Medulla oblongata (tissue), 1 donor: ENCODE measurements at regions not wholly inside any gene's neighbourhood (a gene's known extent, or its start where the extent isn't known, plus 50 kb on each side); places are given as distances from the start of the nearest gene placed in this dataset.

Experiments
- DNase-seq: peaks from one replicate; pipeline ENCODE4 v3.0.0-alpha.2; 2015; ENCODE audit errors: extremely low spot score

- no peak for DNase-seq
Observed at GRCh38 chr5:60261732-60262131, 368.2 kb upstream of the PDE4D start.

- no peak for DNase-seq
Observed at GRCh38 chr5:60260658-60261057, 367.1 kb upstream of the PDE4D start.

GRCh38 chr5:60259730-60260129 is 366.2 kb upstream of the PDE4D start:
- no peak for DNase-seq

- no peak for DNase-seq
Observed at GRCh38 chr5:60257596-60258271, 364.2 kb upstream of the PDE4D start.

GRCh38 chr5:60256546-60256945 is 363.0 kb upstream of the PDE4D start:
- DNase-seq, result no peak

- peak; percentile 73 for DNase-seq
Observed at GRCh38 chr5:60248901-60249300, 355.4 kb upstream of the PDE4D start.

- DNase-seq, result no peak
Observed at GRCh38 chr5:60243713-60244112, 350.2 kb upstream of the PDE4D start.

- no peak for DNase-seq
Observed at GRCh38 chr5:60232036-60232795, 338.7 kb upstream of the PDE4D start.

- no peak for DNase-seq
Observed at GRCh38 chr5:60230456-60230855, 336.9 kb upstream of the PDE4D start.

GRCh38 chr5:60229691-60230185 is 336.2 kb upstream of the PDE4D start:
- DNase-seq, result no peak

GRCh38 chr5:60228676-60229075 is 335.1 kb upstream of the PDE4D start:
- no peak for DNase-seq

GRCh38 chr5:60226128-60226527 is 332.6 kb upstream of the PDE4D start:
- no peak for DNase-seq

GRCh38 chr5:60223342-60223741 is 329.8 kb upstream of the PDE4D start:
- peak; percentile 10 for DNase-seq

- DNase-seq, result no peak
Observed at GRCh38 chr5:60219921-60220320, 326.4 kb upstream of the PDE4D start.

- no peak for DNase-seq
Observed at GRCh38 chr5:60210810-60211209, 317.3 kb upstream of the PDE4D start.

GRCh38 chr5:60209146-60209840 is 315.8 kb upstream of the PDE4D start:
- no peak for DNase-seq

GRCh38 chr5:60208716-60209115 is 315.2 kb upstream of the PDE4D start:
- no peak for DNase-seq

- peak; percentile 62 for DNase-seq
Observed at GRCh38 chr5:60207040-60207439, 313.5 kb upstream of the PDE4D start.

GRCh38 chr5:60206234-60206633 is 312.7 kb upstream of the PDE4D start:
- no peak for DNase-seq

- DNase-seq, result no peak
Observed at GRCh38 chr5:60205071-60205470, 311.5 kb upstream of the PDE4D start.

GRCh38 chr5:60196385-60197113 is 303.0 kb upstream of the PDE4D start:
- no peak for DNase-seq

GRCh38 chr5:60195551-60195950 is 302.0 kb upstream of the PDE4D start:
- DNase-seq, result no peak
